Panc1 (cell line): ENCODE measurements at regions not wholly inside any gene's neighbourhood (a gene's known extent, or its start where the extent isn't known, plus 50 kb on each side); places are given as distances from the start of the nearest gene placed in this dataset.

Experiments
- POLR2AphosphoS5 ChIP-seq: IDR thresholded peaks from 2 replicates; pipeline ENCODE4 v1.6.1; 2012; ENCODE audit warnings: mild to moderate bottlenecking, low read depth, low read length, moderate library complexity
- SIN3A ChIP-seq: IDR thresholded peaks from 2 replicates; pipeline ENCODE4 v1.6.1; 2012; ENCODE audit warnings: low read depth, mild to moderate bottlenecking, low read length, moderate library complexity, borderline replicate concordance; ENCODE audit not compliant: insufficient read depth
- TCF7L2 ChIP-seq: IDR thresholded peaks from 2 replicates; pipeline ENCODE4 v1.6.1; 2011; ENCODE audit warnings: mild to moderate bottlenecking, low read depth, low read length, inconsistent platforms
- TF ChIP-seq, protein P1 (sequence below): fragments of 450-650 bp; IDR thresholded peaks from 2 replicates; pipeline ENCODE4 v1.5.1; 2017; ENCODE audit warnings: mild to moderate bottlenecking
- TF ChIP-seq, protein P2 (sequence below), 2 experiments: IDR thresholded peaks; 2 replicates each; pipeline ENCODE4 v1.6.1; 2011 to 2012; ENCODE audit warnings: low read depth in 2 of 2, control low read depth in 1 of 2, low read length in 1 of 2, mild to moderate bottlenecking in 1 of 2, moderate library complexity in 1 of 2; ENCODE audit not compliant: insufficient read depth in 1 of 2

DNA sequence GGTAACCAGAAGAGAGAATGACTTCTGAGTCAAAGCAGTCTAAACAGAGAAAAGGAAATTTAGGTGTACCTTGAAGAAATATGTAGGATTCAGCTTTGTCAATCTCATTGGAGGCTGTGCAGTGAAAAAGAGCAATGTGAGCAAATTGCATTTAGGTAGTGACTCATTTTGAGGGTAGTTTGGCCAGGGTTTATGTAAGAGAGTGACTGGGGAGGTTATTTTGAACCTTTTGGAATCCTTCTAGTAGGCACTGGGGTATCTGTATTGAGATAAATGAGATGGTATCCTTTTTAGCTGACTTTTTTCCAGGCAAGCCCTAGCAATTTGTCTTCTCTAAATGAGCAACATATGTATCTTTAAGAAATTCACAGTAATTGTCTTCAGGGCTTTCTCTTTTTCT lies 95.9 kb downstream of the DISP1 start:
- TF ChIP-seq, protein P1, sequence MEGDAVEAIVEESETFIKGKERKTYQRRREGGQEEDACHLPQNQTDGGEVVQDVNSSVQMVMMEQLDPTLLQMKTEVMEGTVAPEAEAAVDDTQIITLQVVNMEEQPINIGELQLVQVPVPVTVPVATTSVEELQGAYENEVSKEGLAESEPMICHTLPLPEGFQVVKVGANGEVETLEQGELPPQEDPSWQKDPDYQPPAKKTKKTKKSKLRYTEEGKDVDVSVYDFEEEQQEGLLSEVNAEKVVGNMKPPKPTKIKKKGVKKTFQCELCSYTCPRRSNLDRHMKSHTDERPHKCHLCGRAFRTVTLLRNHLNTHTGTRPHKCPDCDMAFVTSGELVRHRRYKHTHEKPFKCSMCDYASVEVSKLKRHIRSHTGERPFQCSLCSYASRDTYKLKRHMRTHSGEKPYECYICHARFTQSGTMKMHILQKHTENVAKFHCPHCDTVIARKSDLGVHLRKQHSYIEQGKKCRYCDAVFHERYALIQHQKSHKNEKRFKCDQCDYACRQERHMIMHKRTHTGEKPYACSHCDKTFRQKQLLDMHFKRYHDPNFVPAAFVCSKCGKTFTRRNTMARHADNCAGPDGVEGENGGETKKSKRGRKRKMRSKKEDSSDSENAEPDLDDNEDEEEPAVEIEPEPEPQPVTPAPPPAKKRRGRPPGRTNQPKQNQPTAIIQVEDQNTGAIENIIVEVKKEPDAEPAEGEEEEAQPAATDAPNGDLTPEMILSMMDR, result no peak
- TF ChIP-seq, protein P2, sequence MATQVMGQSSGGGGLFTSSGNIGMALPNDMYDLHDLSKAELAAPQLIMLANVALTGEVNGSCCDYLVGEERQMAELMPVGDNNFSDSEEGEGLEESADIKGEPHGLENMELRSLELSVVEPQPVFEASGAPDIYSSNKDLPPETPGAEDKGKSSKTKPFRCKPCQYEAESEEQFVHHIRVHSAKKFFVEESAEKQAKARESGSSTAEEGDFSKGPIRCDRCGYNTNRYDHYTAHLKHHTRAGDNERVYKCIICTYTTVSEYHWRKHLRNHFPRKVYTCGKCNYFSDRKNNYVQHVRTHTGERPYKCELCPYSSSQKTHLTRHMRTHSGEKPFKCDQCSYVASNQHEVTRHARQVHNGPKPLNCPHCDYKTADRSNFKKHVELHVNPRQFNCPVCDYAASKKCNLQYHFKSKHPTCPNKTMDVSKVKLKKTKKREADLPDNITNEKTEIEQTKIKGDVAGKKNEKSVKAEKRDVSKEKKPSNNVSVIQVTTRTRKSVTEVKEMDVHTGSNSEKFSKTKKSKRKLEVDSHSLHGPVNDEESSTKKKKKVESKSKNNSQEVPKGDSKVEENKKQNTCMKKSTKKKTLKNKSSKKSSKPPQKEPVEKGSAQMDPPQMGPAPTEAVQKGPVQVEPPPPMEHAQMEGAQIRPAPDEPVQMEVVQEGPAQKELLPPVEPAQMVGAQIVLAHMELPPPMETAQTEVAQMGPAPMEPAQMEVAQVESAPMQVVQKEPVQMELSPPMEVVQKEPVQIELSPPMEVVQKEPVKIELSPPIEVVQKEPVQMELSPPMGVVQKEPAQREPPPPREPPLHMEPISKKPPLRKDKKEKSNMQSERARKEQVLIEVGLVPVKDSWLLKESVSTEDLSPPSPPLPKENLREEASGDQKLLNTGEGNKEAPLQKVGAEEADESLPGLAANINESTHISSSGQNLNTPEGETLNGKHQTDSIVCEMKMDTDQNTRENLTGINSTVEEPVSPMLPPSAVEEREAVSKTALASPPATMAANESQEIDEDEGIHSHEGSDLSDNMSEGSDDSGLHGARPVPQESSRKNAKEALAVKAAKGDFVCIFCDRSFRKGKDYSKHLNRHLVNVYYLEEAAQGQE (IDR thresholded peaks at IDR 0.05; ENCODE audit: insufficient read depth in 1 of 2, low read depth in 2 of 2, low read length in 1 of 2), result no peak
- TF ChIP-seq SIN3A (no peak), POLR2AphosphoS5 (no peak), TCF7L2 (no peak)
